Stimulated activated effector memory CD8-positive, alpha-beta T cell treated with anti-CD3 and anti-CD28 coated beads, Interleukin-12 subunit alpha, Interleukin-12 subunit beta, amount 100 ng/mL, for 72 hours (primary cell): ENCODE measurements at regions not wholly inside any gene's neighbourhood (a gene's known extent, or its start where the extent isn't known, plus 50 kb on each side); places are given as distances from the start of the nearest gene placed in this dataset.
"Not testable (repeated sequence)": the region's sequence is repeated elsewhere in the genome, so short reads cannot be mapped to it uniquely, and the experiment has no call there.

Source experiments
- ATAC-seq: fragments of 150-1000 bp; cut with Tn5 transposase; 2 replicates; pipeline ENCODE4 v1.10.0; 2021
- DNase-seq, 2 donors: peaks; one replicate each; pipeline ENCODE4 v3.0.0; 2021 to 2022; ENCODE audit warnings: low spot score in 2 of 2
- H3K27ac Mint-ChIP-seq: one replicate; pipeline ENCODE4 v1.8.0; 2022; ENCODE audit warnings: mild to moderate bottlenecking, mixed read lengths
- H3K36me3 Mint-ChIP-seq: one replicate; pipeline ENCODE4 v1.8.0; 2022; ENCODE audit warnings: mild to moderate bottlenecking, mixed read lengths
- H3K4me1 Mint-ChIP-seq: one replicate; pipeline ENCODE4 v1.8.0; 2022; ENCODE audit warnings: mixed read lengths
- H3K4me3 Mint-ChIP-seq: one replicate; pipeline ENCODE4 v1.8.0; 2022; ENCODE audit warnings: mild to moderate bottlenecking, mixed read lengths
- H3K9me3 Mint-ChIP-seq: one replicate; pipeline ENCODE4 v1.8.0; 2022; ENCODE audit warnings: mixed read lengths

GRCh38 chr17:6927290-6928126, 68.3 kb upstream of the ALOX12 start:
- Mint-ChIP-seq H3K4me3 (no peak overlapping the region), H3K9me3 (no peaks in the 10 kb centered on the region), H3K27ac (no peak overlapping the region), H3K4me1 (peaks cover 6% of the 10 kb centered on the region), H3K36me3 (no peaks in the 10 kb centered on the region)
- no peak for DNase-seq
- no peak for ATAC-seq

- no peaks in the 10 kb centered on the region for H3K36me3 Mint-ChIP-seq
- DNase-seq (no peak), ATAC-seq (no peak)
- H3K4me1 Mint-ChIP-seq: peaks cover 6% of the 10 kb centered on the region
- no peak overlapping the region for H3K4me3 Mint-ChIP-seq
- no peaks in the 10 kb centered on the region for H3K9me3 Mint-ChIP-seq
- no peak overlapping the region for H3K27ac Mint-ChIP-seq
Measured at GRCh38 chr17:6928193-6928592, 67.7 kb upstream of the ALOX12 start.

GRCh38 chr17:6930749-6931148, 65.1 kb upstream of the ALOX12 start:
- no peaks in the 10 kb centered on the region for H3K36me3 Mint-ChIP-seq
- no peak for DNase-seq

GRCh38 chr17:6934544-6934943, 61.3 kb upstream of the ALOX12 start:
- not testable (repeated sequence) for H3K27ac Mint-ChIP-seq, ATAC-seq, DNase-seq, H3K9me3 Mint-ChIP-seq, H3K4me1 Mint-ChIP-seq, H3K4me3 Mint-ChIP-seq, H3K36me3 Mint-ChIP-seq

More at GRCh38 chr17:6930749-6931148, 65.1 kb upstream of the ALOX12 start:
- no peak for ATAC-seq
- Mint-ChIP-seq H3K4me3 (no peak overlapping the region), H3K27ac (no peak overlapping the region), H3K4me1 (no peaks in the 10 kb centered on the region), H3K9me3 (no peaks in the 10 kb centered on the region)

- H3K27ac Mint-ChIP-seq: no peak overlapping the region
- H3K36me3 Mint-ChIP-seq: no peaks in the 10 kb centered on the region
- H3K4me1 Mint-ChIP-seq: peaks cover 9% of the 10 kb centered on the region
- no peaks in the 10 kb centered on the region for H3K9me3 Mint-ChIP-seq
- no peak overlapping the region for H3K4me3 Mint-ChIP-seq
- DNase-seq: no peak
- ATAC-seq: no peak
Measured at GRCh38 chr17:6936370-6937028, 59.4 kb upstream of the ALOX12 start.

GRCh38 chr17:6938637-6939036, 57.2 kb upstream of the ALOX12 start:
- Mint-ChIP-seq H3K4me3 (no peak overlapping the region), H3K9me3 (no peaks in the 10 kb centered on the region), H3K4me1 (peaks cover 9% of the 10 kb centered on the region), H3K36me3 (no peaks in the 10 kb centered on the region), H3K27ac (no peak overlapping the region)
- no peak for ATAC-seq
- no peak for DNase-seq

GRCh38 chr17:6940186-6940649, 55.6 kb upstream of the ALOX12 start:
- Mint-ChIP-seq H3K4me1 (peaks cover 9% of the 10 kb centered on the region), H3K36me3 (no peaks in the 10 kb centered on the region), H3K27ac (no peak overlapping the region), H3K9me3 (no peaks in the 10 kb centered on the region), H3K4me3 (peak overlapping the region; percentile 13)
- DNase-seq (no peak), ATAC-seq (no peak)

GRCh38 chr17:6941989-6942388, 53.9 kb upstream of the ALOX12 start:
- ATAC-seq (no peak), DNase-seq (no peak)
- Mint-ChIP-seq H3K9me3 (no peaks in the 10 kb centered on the region), H3K36me3 (no peaks in the 10 kb centered on the region), H3K4me3 (no peak overlapping the region), H3K4me1 (peaks cover 9% of the 10 kb centered on the region), H3K27ac (no peak overlapping the region)

- Mint-ChIP-seq H3K36me3 (no peaks in the 10 kb centered on the region), H3K4me3 (no peak overlapping the region), H3K9me3 (no peaks in the 10 kb centered on the region), H3K27ac (no peak overlapping the region), H3K4me1 (peaks cover 12% of the 10 kb centered on the region)
- no peak for ATAC-seq
- DNase-seq: no peak
Measured at GRCh38 chr17:6943406-6943805, 52.4 kb upstream of the ALOX12 start.
